ENCODE measurements at regions not wholly inside any gene's neighbourhood (a gene's known extent, or its start where the extent isn't known, plus 50 kb on each side); places are given as distances from the start of the nearest gene placed in this dataset.

DNA sequence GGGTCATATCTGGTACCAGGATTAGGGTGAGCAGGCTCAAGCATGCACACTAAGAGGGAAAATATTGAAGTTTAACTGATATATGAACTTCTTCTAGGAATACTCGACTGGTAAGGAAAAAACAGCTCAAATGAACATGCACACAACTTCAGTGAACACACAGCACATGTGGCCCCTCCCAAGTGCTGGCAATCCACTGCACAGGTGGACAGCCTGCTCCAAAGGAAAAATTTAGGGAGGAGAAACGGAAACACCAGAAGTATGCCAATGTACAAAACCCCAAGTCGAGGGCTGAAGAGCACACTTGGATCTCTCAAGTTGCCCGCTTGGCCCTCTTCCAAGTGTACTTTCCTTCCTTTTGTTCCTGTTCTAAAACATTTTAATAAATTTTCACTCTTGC, 205.0 kb upstream of the FAM47C start:
- Histone ChIP-seq H3K4me1 (no peaks in the 10 kb centered on the region), H3K27me3 (replicated peaks in 1 of 7) (no peaks in the 10 kb centered on the region), H3K4me3 (no peak overlapping the region), H3K9me3 (peaks cover 0 to 3% (median 0%) of the 10 kb centered on the region in 8 donors), H3K36me3 (no peaks in the 10 kb centered on the region), H3K27ac (no peak overlapping the region)
- TF ChIP-seq, protein P1, sequence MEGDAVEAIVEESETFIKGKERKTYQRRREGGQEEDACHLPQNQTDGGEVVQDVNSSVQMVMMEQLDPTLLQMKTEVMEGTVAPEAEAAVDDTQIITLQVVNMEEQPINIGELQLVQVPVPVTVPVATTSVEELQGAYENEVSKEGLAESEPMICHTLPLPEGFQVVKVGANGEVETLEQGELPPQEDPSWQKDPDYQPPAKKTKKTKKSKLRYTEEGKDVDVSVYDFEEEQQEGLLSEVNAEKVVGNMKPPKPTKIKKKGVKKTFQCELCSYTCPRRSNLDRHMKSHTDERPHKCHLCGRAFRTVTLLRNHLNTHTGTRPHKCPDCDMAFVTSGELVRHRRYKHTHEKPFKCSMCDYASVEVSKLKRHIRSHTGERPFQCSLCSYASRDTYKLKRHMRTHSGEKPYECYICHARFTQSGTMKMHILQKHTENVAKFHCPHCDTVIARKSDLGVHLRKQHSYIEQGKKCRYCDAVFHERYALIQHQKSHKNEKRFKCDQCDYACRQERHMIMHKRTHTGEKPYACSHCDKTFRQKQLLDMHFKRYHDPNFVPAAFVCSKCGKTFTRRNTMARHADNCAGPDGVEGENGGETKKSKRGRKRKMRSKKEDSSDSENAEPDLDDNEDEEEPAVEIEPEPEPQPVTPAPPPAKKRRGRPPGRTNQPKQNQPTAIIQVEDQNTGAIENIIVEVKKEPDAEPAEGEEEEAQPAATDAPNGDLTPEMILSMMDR (IDR thresholded peaks at IDR 0.05 in 8 of 11, conservative IDR thresholded peaks at IDR 0.05 in 3 of 11), result no peak
- TF ChIP-seq POLR2AphosphoS5 (IDR thresholded peaks at IDR 0.05) (no peak), POLR2A (IDR thresholded peaks at IDR 0.05) (no peak)
- 60 to 78% (median 71%) methylated on average over 4 of the region's 4 CpGs for WGBS, 5 donors
- no peak for DNase-seq
- intact Hi-C loops (cut with DNase I; ENCODE audit: low total_unique reads), result no loop called here

DNA sequence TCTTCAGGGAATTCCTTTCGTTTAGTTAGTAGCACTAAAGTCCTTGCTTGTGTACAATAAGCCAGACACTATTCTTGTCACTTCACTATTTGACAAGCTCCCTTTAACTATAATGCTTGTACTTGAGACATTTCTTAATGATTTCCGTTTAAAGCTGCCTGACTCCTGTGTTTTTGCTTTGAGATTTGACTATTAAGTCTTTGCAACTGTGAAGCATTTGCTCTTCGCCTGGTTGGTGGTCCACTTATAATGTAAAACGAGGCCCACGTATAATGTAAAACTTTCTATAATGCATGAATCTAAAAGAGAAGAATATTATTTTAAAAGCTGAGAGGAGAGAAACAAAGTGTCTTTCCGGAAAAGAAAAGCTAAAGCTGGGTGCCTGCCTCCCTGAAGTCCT, 204.1 kb upstream of the FAM47C start:
- no peaks in the 10 kb centered on the region for H3K27me3 ChIP-seq (replicated peaks in 1 of 7)

DNA sequence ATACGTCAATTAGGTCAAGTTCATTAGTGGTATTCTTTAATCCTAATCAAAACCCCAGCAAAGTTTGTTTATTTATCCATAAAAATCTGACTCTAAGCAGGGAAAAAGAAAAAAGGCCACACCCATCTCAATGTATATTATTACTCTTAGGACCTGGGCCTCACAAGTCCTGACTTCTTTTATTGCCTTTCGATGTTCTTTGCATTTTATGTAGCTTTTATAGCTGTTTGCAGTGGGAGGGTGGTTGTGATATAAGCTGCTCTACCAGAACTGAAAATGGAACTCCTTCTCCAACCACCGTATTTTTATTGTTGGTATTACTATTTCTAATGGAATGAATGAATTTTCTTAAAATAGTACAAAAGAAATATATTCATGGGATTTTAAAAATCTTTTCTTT, 163.3 kb upstream of the FAM47C start:
- intact Hi-C loops (cut with DNase I; ENCODE audit: low total_unique reads), result no loop called here
- no peak overlapping the region for H3K4me3 ChIP-seq
- WGBS, 5 donors, result 73 to 92% (median 85%) methylated on average over 3 of the region's 3 CpGs
- H3K27me3 ChIP-seq (replicated peaks in 1 of 7), result peaks cover 0 to 4% (median 0%) of the 10 kb centered on the region in 7 donors
- DNase-seq, result no peak
- H3K9me3 ChIP-seq, result no peaks in the 10 kb centered on the region
- no peaks in the 10 kb centered on the region for H3K36me3 ChIP-seq
- H3K4me1 ChIP-seq, result no peaks in the 10 kb centered on the region
- H3K27ac ChIP-seq, result no peak overlapping the region
- TF ChIP-seq POLR2A (IDR thresholded peaks at IDR 0.05) (no peak), POLR2AphosphoS5 (IDR thresholded peaks at IDR 0.05) (no peak)
- TF ChIP-seq, protein P1 (IDR thresholded peaks at IDR 0.05 in 8 of 11, conservative IDR thresholded peaks at IDR 0.05 in 3 of 11), result no peak

More for the DNA sequence above, 204.1 kb upstream of the FAM47C start:
- H3K4me1 ChIP-seq, result no peaks in the 10 kb centered on the region
- H3K36me3 ChIP-seq, result no peaks in the 10 kb centered on the region
- intact Hi-C loops (cut with DNase I; ENCODE audit: low total_unique reads), result no loop called here
- peaks cover 0 to 3% (median 0%) of the 10 kb centered on the region in 8 donors for H3K9me3 ChIP-seq
- H3K4me3 ChIP-seq, result no peak overlapping the region
- DNase-seq, result no peak
- TF ChIP-seq POLR2AphosphoS5 (IDR thresholded peaks at IDR 0.05) (no peak), POLR2A (IDR thresholded peaks at IDR 0.05) (no peak)
- TF ChIP-seq, protein P1 (IDR thresholded peaks at IDR 0.05 in 8 of 11, conservative IDR thresholded peaks at IDR 0.05 in 3 of 11), result no peak
- 41 to 70% (median 55%) methylated on average over 6 of the region's 6 CpGs for WGBS, 5 donors
- H3K27ac ChIP-seq, result no peak overlapping the region

DNA sequence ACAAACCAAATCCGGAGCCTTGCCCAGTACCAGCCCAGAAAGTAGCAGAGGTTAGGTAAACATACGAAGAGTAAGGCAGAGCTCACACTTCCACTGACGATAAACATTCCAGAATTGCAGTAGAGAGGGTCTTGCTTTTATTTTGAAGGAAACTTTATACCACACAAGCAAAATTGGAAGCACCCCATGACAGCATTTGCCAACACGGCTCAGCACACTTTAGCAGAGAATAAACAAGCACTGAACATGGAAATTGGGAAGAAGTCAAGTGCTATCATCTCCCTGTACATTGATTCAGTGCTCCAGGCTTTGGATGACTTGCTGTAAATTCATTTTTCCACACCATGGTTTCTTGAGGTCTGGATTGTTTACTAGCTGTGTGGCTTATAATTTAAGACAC, 160.7 kb upstream of the FAM47C start:
- Histone ChIP-seq H3K27ac (no peak overlapping the region), H3K4me3 (no peak overlapping the region), H3K4me1 (no peaks in the 10 kb centered on the region), H3K27me3 (replicated peaks in 1 of 7) (peaks cover 0 to 4% (median 0%) of the 10 kb centered on the region in 7 donors), H3K36me3 (no peaks in the 10 kb centered on the region), H3K9me3 (no peaks in the 10 kb centered on the region)
- intact Hi-C loops (cut with DNase I; ENCODE audit: low total_unique reads), result no loop called here
- TF ChIP-seq, protein P1 (IDR thresholded peaks at IDR 0.05 in 8 of 11, conservative IDR thresholded peaks at IDR 0.05 in 3 of 11), result no peak
- TF ChIP-seq POLR2A (IDR thresholded peaks at IDR 0.05) (no peak), POLR2AphosphoS5 (IDR thresholded peaks at IDR 0.05) (no peak)
- 68 to 80% (median 77%) methylated on average over 4 of the region's 4 CpGs for WGBS, 5 donors
- DNase-seq, result no peak
